GM12878 (cell line): ENCODE measurements at regions not wholly inside any gene's neighbourhood (a gene's known extent, or its start where the extent isn't known, plus 50 kb on each side); places are given as distances from the start of the nearest gene placed in this dataset.

Source experiments
- ATAC-seq: fragments of 200-7000 bp; cut with Tn5 transposase; 3 replicates; pipeline ENCODE4 v1.9.1; 2020; ENCODE audit warnings: mild to moderate bottlenecking, moderate library complexity
- BruUV-seq: library from RNA; stranded (reverse); fragments of 400-500 nt; replicated peaks from 2 replicates; lab custom pipeline; 2021; lab: Mats Ljungman, UMichigan
- CTCF ChIA-PET: fragments of 300-600 bp; sonication (Branson Sonifier 250); formaldehyde crosslinking; extraction: SDS; loops from one replicate; lab custom pipeline; 2021; ENCODE audit warnings: inconsistent platforms; lab: Yijun Ruan, JAX
- POLR2A ChIA-PET: fragments of 350-600 bp; formaldehyde crosslinking; extraction: SDS; loops from one replicate; lab custom pipeline; 2021; ENCODE audit warnings: inconsistent platforms; lab: Charles Lee
- RAD21 ChIA-PET: fragments of 300-600 bp; sonication (Branson Sonifier 250); formaldehyde crosslinking; loops from one replicate; lab custom pipeline; 2023; ENCODE audit warnings: antibody characterized with exemption; ENCODE audit not compliant: unreplicated experiment; lab: Charles Lee
- SMC1A ChIA-PET: fragments of 300-600 bp; sonication (Branson Sonifier 250); formaldehyde crosslinking; loops from one replicate; lab custom pipeline; 2023; ENCODE audit not compliant: unreplicated experiment, uncharacterized antibody; lab: Charles Lee
- DNase-seq: peaks from one replicate; pipeline ENCODE4 v3.0.0-alpha.2; 2011; ENCODE audit warnings: low read depth, low spot score
- FAIRE-seq: peaks from 3 replicates; lab custom pipeline; 2011; peaks lifted over from hg19 to GRCh38; lab: Jason Lieb, UNC
- H2AFZ ChIP-seq: 2 replicates; pipeline ENCODE4 v1.6.0; 2011; ENCODE audit warnings: low read depth, low read length, control low read depth; ENCODE audit not compliant: control insufficient read depth
- H3K27ac ChIP-seq: 2 replicates; pipeline ENCODE4 v1.5.1; 2011; ENCODE audit warnings: control low read depth; ENCODE audit not compliant: control insufficient read depth, insufficient read depth
- H3K27me3 ChIP-seq, 2 experiments: replicated peaks in 1 of 2; 2 replicates each; pipeline versions ENCODE4 v1.6.0 to v1.6.1; 2011; ENCODE audit warnings: low read length in 1 of 2; ENCODE audit not compliant: control insufficient read depth in 2 of 2, insufficient read depth in 2 of 2
- H3K36me3 ChIP-seq, 2 experiments: 2 replicates each; pipeline ENCODE4 v1.5.1; 2011; ENCODE audit warnings: low read length in 1 of 2; ENCODE audit not compliant: control insufficient read depth in 2 of 2, insufficient read depth in 2 of 2
- H3K4me1 ChIP-seq: 2 replicates; pipeline ENCODE4 v1.6.1; 2011; ENCODE audit warnings: mild to moderate bottlenecking, low read length, moderate library complexity, mixed read lengths; ENCODE audit not compliant: control insufficient read depth, insufficient read depth
- H3K4me2 ChIP-seq: 2 replicates; pipeline ENCODE4 v1.6.0; 2011; ENCODE audit warnings: control low read depth; ENCODE audit not compliant: control insufficient read depth, insufficient read depth
- H3K4me3 ChIP-seq: fragments of 200-600 bp; sonication (generic); 2 replicates; pipeline ENCODE4 v1.5.1; 2016
- H3K79me2 ChIP-seq: 2 replicates; pipeline ENCODE4 v1.6.0; 2011; ENCODE audit warnings: low read length; ENCODE audit not compliant: control insufficient read depth, insufficient read depth
- H3K9ac ChIP-seq: 2 replicates; pipeline ENCODE4 v1.8.0; 2011; ENCODE audit warnings: low read length, control low read depth, mixed read lengths; ENCODE audit not compliant: control insufficient read depth, insufficient read depth
- H3K9me3 ChIP-seq: replicated peaks from 3 replicates; pipeline ENCODE4 v1.5.1; 2011; ENCODE audit warnings: mild to moderate bottlenecking, low read length; ENCODE audit not compliant: control insufficient read depth, insufficient read depth
- H4K20me1 ChIP-seq: 2 replicates; pipeline ENCODE4 v1.6.0; 2011; ENCODE audit not compliant: control insufficient read depth, insufficient read depth
- BRCA1 ChIP-seq: IDR thresholded peaks from 2 replicates; pipeline ENCODE4 v1.6.1; 2011; ENCODE audit warnings: low read depth, low read length, improper control_type of control experiment
- KAT2A ChIP-seq: conservative IDR thresholded peaks from 2 replicates; pipeline ENCODE4 v1.6.1; 2011; ENCODE audit warnings: low read depth, low read length; ENCODE audit not compliant: control insufficient read depth
- NBN ChIP-seq: fragments of 450-650 bp; IDR thresholded peaks from 2 replicates; pipeline ENCODE4 v1.6.1; 2016
- SRF ChIP-seq, 2 experiments: IDR thresholded peaks; 2 replicates each; pipeline ENCODE4 v1.6.1; 2011; ENCODE audit warnings: low read depth in 2 of 2, low read length in 2 of 2, mild to moderate bottlenecking in 1 of 2, moderate library complexity in 1 of 2
- WGBS: methylation state at CpG from one replicate; pipeline ENCODE4 v1.1.6; 2016; ENCODE audit warnings: low lambda C conversion rate; ENCODE audit not compliant: insufficient replicate concordance, insufficient coverage; ENCODE audit errors: missing lambda C conversion rate; 5-methylcytosine and 5-hydroxymethylcytosine counted together
- in situ Hi-C: fragments of 300-500 bp; cut with MboI; formaldehyde crosslinking; loops from 9 replicates; pipeline ENCODE4 v1.14.3; 2018; ENCODE audit warnings: mixed read lengths
- intact Hi-C: fragments of 100-400 bp; cut with micrococcal nuclease; formaldehyde crosslinking; loops from one replicate; pipeline ENCODE4 v1.14.2; 2022; ENCODE audit not compliant: unreplicated experiment
- TF ChIP-seq, protein P1 (sequence below): fragments of 450-650 bp; formaldehyde crosslinking; IDR thresholded peaks from 2 replicates; pipeline ENCODE4 v1.4.0; 2022; ENCODE audit warnings: mild to moderate bottlenecking, moderate library complexity

DNA sequence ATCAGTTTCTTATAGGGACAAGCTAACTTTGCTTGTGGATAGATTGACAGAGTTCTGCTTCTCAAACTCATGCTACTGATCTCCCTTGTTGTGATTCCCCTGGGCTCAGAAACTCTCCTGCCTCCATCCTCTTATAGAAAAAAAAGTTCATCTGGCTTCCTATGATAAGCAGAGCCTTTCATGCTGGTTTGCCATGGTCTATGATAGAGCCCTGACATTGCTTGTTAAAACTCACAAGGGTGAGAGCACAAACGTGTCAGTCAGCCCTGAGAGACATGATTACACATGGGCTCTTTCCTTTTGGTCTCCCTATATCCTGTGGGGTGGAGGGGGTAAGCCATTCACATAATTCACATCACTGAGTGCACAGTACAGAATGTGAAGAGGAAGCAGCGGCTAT, 121.8 kb downstream of the TDRD15 start:
- ChIA-PET POLR2A (no interaction called here), RAD21 (no interaction called here), CTCF (no interaction called here), SMC1A (no interaction called here)
- Histone ChIP-seq H3K27ac (no peak overlapping the region), H3K27me3 (no peaks in the 10 kb centered on the region), H3K36me3 (no peaks in the 10 kb centered on the region), H3K4me1 (no peaks in the 10 kb centered on the region), H3K4me2 (no peak overlapping the region), H3K4me3 (no peak overlapping the region), H3K9me3 (no peaks in the 10 kb centered on the region), H4K20me1 (no peaks in the 10 kb centered on the region), H3K9ac (no peak overlapping the region), H2AFZ (no peak overlapping the region), H3K79me2 (no peaks in the 10 kb centered on the region)
- ATAC-seq (no peak), DNase-seq (no peak), FAIRE-seq (no peak)
- in situ Hi-C loops (no loop called here), intact Hi-C loops (no loop called here)
- BruUV-seq: no TSS peak
- TF ChIP-seq BRCA1: no peak
- no peak for TF ChIP-seq KAT2A
- TF ChIP-seq SRF (IDR thresholded peaks at IDR 0.05; ENCODE audit: low read depth in 2 of 2, low read length in 2 of 2): no peak
- 5% methylated on average over 2 of the region's 2 CpGs for WGBS

DNA sequence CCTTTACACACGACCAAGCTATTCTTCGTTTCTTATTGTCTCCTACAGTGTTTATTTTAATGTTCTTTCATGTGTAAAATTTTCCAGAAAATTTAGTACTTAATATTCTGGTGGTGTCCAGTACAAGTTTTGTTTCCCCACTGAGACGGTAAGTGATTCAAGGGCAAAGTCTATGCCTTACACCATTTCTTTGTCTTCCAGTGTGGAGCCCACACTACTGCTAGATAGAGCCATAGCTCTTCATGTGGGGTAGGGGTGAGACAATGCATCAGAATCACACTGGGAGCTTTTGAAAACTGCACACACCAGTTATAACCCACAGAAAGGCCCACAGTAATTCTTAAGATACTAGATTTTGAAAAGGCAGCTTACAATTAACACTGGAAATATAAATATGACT, 125.6 kb downstream of the TDRD15 start:
- intact Hi-C loops: no loop called here
- ATAC-seq: no peak

More for the DNA sequence above, 125.6 kb downstream of the TDRD15 start:
- Histone ChIP-seq H3K4me2 (no peak overlapping the region), H3K36me3 (no peaks in the 10 kb centered on the region), H3K4me1 (no peaks in the 10 kb centered on the region), H3K27ac (no peak overlapping the region), H3K4me3 (no peak overlapping the region), H3K79me2 (no peaks in the 10 kb centered on the region), H3K9ac (no peak overlapping the region), H3K9me3 (no peaks in the 10 kb centered on the region), H3K27me3 (no peaks in the 10 kb centered on the region), H2AFZ (no peak overlapping the region), H4K20me1 (no peaks in the 10 kb centered on the region)
- 0% methylated on average over 3 of the region's 3 CpGs for WGBS
- ChIA-PET POLR2A (no interaction called here), SMC1A (interaction anchor here (0.6 kb wide), 1 partner anchor 143 kb away, joined by 5 read pairs; no protein-coding TSS in a partner anchor), RAD21 (no interaction called here), CTCF (no interaction called here)
- BruUV-seq: no TSS peak
- TF ChIP-seq NBN: no peak
- TF ChIP-seq, protein P1, sequence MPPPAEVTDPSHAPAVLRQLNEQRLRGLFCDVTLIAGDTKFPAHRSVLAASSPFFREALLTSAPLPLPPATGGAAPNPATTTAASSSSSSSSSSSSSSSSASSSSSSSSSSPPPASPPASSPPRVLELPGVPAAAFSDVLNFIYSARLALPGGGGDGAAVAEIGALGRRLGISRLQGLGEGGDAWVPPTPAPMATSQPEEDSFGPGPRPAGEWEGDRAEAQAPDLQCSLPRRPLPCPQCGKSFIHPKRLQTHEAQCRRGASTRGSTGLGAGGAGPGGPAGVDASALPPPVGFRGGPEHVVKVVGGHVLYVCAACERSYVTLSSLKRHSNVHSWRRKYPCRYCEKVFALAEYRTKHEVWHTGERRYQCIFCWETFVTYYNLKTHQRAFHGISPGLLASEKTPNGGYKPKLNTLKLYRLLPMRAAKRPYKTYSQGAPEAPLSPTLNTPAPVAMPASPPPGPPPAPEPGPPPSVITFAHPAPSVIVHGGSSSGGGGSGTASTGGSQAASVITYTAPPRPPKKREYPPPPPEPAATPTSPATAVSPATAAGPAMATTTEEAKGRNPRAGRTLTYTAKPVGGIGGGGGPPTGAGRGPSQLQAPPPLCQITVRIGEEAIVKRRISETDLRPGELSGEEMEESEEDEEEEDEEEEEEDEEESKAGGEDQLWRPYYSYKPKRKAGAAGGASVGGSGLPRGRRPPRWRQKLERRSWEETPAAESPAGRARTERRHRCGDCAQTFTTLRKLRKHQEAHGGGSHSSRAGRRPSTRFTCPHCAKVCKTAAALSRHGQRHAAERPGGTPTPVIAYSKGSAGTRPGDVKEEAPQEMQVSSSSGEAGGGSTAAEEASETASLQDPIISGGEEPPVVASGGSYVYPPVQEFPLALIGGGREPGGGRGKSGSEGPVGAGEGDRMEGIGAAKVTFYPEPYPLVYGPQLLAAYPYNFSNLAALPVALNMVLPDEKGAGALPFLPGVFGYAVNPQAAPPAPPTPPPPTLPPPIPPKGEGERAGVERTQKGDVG: no peak
- in situ Hi-C loops: no loop called here
- FAIRE-seq (no peak), DNase-seq (no peak)
